ENCODE measurements at regions not wholly inside any gene's neighbourhood (a gene's known extent, or its start where the extent isn't known, plus 50 kb on each side); places are given as distances from the start of the nearest gene placed in this dataset.

DNA sequence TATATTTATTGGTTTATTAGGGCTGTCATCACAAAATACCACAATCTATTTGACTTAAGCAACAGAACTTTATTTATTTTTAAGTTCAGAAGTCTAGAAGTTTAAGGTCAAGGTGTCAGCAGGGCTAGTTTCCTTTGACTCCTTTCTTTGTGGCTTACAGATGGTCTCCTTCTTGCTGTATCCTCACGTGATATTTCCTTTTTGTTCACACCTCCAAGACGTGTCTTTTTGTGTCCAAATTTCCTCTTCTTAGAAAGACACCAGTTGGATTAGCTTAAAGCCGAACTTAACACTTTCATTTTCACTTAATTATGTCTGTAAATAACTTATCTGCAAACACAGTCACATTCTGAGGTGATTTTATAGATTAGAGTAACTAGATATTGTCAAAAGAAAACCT, 631.4 kb upstream of the POT1 start:
- TF ChIP-seq, protein P1, sequence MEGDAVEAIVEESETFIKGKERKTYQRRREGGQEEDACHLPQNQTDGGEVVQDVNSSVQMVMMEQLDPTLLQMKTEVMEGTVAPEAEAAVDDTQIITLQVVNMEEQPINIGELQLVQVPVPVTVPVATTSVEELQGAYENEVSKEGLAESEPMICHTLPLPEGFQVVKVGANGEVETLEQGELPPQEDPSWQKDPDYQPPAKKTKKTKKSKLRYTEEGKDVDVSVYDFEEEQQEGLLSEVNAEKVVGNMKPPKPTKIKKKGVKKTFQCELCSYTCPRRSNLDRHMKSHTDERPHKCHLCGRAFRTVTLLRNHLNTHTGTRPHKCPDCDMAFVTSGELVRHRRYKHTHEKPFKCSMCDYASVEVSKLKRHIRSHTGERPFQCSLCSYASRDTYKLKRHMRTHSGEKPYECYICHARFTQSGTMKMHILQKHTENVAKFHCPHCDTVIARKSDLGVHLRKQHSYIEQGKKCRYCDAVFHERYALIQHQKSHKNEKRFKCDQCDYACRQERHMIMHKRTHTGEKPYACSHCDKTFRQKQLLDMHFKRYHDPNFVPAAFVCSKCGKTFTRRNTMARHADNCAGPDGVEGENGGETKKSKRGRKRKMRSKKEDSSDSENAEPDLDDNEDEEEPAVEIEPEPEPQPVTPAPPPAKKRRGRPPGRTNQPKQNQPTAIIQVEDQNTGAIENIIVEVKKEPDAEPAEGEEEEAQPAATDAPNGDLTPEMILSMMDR (IDR thresholded peaks at IDR 0.05): no peak
- no peak for TF ChIP-seq ZFX (IDR thresholded peaks at IDR 0.05; ENCODE audit: borderline replicate concordance)
